Activated CD4-positive, alpha-beta T cell treated with anti-CD3 and anti-CD28 coated beads, Interleukin-2, amount 50 U/mL, for 48 hours (primary cell): ENCODE measurements at regions not wholly inside any gene's neighbourhood (a gene's known extent, or its start where the extent isn't known, plus 50 kb on each side); places are given as distances from the start of the nearest gene placed in this dataset.
"Not testable (repeated sequence)": the region's sequence is repeated elsewhere in the genome, so short reads cannot be mapped to it uniquely, and the experiment has no call there.

Experiments
- DNase-seq, 2 experiments: peaks; one replicate each; pipeline ENCODE4 v3.0.0-alpha.2; 2020

- no peak for DNase-seq
Measured at GRCh38 chr1:182331387-182331786, 60.2 kb downstream of the GLUL start.

- DNase-seq: no peak
Measured at GRCh38 chr1:182330303-182330702, 61.3 kb downstream of the GLUL start.

DNA sequence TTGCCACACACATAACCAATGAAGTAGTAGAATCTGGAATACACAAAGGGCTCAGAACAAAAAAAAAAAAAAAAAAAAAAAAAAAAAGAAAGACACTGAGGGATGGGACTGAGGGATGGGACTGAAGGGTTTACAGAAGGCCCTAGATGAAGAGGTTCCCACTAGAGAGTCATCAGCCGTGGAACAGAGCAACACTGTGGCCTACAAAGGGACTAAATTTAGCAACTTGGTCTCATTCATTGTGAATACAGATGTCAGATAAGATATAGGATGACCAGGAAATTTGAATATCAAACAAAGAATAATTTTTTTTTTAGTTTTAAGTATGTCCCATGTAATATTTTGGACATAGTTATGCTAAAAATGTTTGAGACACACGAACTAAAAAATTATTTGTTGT is 62.1 kb downstream of the GLUL start:
- no peak for DNase-seq

DNA sequence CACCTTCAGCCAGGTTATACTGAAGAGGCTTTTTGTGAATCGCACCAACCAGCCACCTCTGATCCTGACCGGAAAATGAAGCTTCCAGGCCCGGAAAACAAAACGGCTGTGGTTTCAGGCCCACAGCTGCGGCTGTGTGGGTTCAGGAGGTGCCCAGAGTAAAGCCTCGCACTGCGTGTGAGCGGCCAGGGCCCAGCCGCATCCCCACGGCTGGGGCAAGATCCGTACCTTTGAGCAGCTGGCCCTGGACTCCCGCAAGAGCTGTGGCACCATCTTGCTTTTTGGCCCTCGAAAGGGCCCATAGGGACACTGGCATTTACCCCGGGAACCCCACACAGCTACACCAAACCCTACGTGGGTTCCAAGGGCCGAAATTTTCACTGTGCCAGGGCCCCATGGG is 63.0 kb downstream of the GLUL start:
- DNase-seq: no peak

- no peak for DNase-seq
Measured at GRCh38 chr1:182325339-182325738, 66.3 kb downstream of the GLUL start.

GRCh38 chr1:182321532-182321931 is 70.1 kb downstream of the GLUL start:
- DNase-seq: not testable (repeated sequence)

DNA sequence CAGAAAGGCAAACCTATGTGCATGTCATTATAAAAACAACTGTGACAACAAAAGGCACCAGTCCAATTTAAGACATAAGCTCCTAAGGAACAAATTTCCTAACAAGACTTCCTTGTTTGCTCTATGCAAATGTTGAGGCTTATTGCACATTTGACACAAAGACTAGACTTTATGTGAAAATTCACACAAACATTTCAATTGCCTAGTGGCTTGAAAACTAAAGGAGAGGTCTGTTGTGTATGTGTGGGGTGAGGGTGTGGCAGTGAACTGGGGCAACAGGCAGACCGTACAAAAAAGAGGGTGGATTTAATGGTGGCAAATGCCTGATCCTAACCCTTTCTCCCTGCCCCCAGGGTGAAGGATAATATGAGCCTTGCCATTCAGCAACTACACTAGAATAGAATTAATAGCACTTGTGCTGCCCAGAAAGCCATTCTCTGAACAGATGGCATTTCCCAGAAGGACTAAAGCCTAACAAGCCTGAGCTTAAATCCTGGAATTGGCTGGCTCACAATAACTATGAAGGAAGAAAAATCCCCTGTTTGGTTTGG is 73.9 kb downstream of the GLUL start:
- DNase-seq: no peak

DNA sequence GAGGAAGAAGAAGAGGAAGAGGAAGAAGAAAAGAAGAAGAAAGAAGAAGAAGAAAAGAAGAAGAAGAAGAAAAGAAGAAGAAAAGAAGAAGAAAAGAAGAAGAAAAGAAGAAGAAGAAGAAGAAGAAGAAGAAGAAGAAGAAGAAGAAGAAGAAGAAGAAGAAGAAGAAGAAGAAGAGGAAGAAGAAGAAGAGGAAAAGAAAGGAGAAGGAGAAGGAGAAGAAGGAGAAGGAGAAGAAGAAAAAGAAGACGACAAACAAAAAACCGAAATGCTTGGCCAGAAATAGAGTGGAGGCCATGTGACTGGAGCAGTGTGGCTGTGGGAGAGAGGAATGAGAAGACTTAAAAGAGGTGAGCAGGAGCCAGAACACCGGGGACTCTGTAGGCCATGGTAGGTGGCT is 75.1 kb downstream of the GLUL start:
- not testable (repeated sequence) for DNase-seq

GRCh38 chr1:182315167-182315556 is 76.4 kb downstream of the GLUL start:
- DNase-seq: no peak

DNA sequence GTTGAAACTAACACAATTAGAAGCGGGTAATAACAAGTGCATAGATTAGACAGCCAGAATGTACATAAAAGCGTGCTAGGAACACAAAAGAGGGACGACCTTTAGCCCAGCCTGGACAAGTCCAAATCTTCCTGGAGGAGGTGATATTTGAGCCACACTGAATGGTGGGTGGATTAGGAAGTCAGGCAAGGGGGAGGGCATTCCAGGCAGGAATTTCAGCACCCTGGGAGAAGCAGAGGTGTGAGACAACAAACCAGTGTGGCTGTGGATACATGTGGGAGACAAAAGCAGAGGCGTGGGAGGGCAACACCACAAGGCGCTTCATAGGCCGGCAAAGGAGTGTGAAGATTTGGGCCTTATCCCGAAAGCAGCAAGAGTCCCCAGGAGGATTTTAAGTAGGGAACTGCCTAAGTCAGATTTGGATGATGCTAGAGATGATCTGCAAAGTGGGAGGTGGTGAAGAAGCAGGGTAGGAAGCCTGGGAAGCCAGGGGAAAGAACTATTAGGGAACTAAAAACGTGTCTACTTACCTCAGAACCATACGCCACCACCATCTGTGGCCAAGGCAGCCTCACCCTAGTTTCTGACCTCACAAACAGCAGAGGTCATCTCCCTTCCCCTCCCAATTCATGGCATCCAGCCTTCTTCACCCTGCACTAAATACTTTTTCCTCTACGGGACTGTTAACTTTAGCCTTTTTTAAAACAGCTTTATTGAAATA is 81.8 kb downstream of the GLUL start:
- no peak for DNase-seq

DNA sequence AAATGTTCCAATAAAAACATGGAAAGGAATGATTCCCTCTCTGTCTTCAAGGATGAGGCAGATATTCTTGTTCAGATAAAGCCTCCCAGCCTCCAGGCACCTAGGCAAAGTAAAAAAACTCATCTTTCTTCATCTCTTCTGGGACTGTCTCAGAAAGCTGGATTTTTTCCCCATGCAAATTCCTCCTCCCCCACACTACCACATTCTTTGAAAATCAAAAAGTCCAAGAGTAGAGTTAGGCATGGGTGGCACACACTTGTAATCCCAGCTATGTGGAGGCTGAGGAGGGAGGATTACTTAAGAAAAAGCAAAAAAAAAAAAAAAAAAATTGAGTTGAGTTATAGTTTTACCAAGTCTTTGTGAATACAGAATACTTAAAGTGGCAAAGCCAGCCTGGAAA is 82.8 kb downstream of the GLUL start:
- DNase-seq: no peak

DNA sequence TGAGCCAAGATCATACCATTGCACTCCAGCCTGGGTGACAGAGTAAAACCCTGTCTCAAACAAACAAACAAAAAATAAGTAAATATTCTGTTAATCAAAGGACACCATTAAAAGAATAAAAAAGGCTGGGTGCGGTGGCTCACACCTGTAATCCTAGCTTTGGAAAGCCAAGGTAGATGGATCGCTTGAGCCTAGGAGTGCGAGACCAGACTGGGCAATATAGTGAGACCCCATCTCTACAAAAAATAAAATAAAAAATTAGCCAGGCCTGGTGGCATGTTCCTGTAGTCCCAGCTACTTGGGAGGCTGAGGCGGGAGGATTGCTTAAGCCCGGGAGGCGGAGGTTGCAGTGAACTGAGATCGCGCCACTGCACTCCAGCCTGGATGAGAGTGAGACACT is 84.1 kb downstream of the GLUL start:
- DNase-seq: not testable (repeated sequence)

DNA sequence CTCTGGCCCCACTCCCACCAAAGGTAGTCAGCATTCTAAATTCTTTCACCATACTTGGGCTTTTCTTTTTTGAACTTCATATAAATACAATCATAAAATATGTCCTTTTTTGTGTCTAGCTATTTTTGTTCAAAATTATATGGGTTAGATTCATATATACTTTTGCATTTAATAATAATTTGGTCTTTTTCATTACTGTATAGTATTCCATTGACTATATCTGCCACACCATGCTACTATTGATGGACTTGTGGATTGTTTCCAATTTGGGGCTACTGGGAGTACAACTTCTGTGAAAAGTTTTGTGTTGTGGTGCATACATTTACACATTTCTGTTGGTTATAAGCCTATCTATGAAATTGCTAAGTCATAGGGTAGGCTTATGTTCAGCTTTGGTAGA is 85.7 kb downstream of the GLUL start:
- DNase-seq: no peak

DNA sequence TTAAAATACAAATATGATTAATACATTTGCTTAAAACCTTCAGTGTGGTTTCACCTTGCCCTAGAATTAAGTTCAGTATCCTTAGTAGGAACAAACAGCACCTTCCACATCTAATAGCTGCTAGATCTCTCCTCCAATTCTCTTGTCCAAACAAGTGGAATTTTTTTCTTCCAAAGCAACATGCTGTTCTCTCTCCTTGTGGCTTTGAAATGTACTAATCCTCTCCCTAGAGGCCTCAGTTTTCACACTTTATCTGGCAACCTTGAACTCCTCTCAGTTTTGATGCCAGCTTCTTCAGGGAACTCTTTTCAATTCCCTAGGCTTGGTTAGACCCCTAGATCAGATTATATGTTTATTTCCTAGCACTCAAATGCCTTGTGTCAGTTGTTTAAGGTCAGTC is 87.0 kb downstream of the GLUL start:
- no peak for DNase-seq

DNA sequence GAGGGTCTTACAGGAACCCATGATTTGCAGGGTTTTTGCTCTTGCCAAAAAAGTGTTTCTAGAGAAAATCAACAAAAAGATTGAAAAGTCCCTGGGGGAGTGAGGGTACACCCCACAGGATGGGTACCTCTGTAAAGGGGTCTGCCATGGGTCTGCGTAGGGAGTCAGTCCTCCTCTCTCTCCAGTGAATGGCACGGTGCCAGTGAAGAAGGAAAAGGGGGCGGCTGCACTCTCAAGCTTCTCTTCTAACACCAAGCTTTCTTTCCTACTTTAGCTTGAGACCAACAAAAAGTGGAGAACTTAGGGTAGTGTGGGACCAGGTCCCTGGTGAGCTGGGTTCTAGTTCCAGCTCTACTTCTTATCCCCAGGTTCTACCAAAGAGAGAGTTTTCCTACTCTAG is 87.4 kb downstream of the GLUL start:
- DNase-seq: no peak

GRCh38 chr1:182303778-182304177 is 87.8 kb downstream of the GLUL start:
- no peak for DNase-seq

- DNase-seq: peak; percentile 24 to 31
Measured at GRCh38 chr1:182301467-182302198, 90.0 kb downstream of the GLUL start.

DNA sequence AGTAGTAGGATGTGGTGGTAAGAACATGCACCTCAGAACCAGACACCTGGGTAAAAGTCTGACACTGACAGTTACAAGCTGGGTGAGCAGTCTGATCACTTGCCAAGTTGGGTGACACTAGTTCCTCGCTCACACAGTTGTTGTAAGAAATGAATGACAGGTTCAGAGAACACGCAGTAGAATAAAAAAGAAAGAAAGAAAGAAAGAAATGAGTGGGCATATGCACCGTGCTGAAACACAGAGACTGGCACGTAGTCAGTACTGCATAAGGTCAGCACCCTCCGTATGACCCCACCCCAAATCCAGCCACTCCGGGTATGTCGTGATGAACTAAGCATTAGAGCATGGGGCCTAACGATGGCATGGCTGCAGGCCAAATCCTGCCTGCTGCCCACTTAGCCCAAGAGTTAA is 90.6 kb downstream of the GLUL start:
- peak; percentile 4 to 13 for DNase-seq

GRCh38 chr1:182299728-182300616 is 91.6 kb downstream of the GLUL start:
- DNase-seq: no peak

- DNase-seq: not testable (repeated sequence)
Measured at GRCh38 chr1:182299054-182299727, 92.4 kb downstream of the GLUL start.

GRCh38 chr1:182297335-182297734 is 94.3 kb downstream of the GLUL start:
- no peak for DNase-seq

- DNase-seq: no peak
Measured at GRCh38 chr1:182295697-182296096, 95.9 kb downstream of the GLUL start.

GRCh38 chr1:182293119-182293589 is 98.4 kb downstream of the GLUL start:
- no peak for DNase-seq
